NOMO-1 treated with DMSO at 0.1 percent for 48 hours (cell line): ENCODE measurements at regions not wholly inside any gene's neighbourhood (a gene's known extent, or its start where the extent isn't known, plus 50 kb on each side); places are given as distances from the start of the nearest gene placed in this dataset.
"Not testable (repeated sequence)": the region's sequence is repeated elsewhere in the genome, so short reads cannot be mapped to it uniquely, and the experiment has no call there.

Experiments used
- DNase-seq: peaks from one replicate; lab custom pipeline; 2025; ENCODE audit not compliant: unreplicated experiment; lab: John Stamatoyannopoulos, UW

DNA sequence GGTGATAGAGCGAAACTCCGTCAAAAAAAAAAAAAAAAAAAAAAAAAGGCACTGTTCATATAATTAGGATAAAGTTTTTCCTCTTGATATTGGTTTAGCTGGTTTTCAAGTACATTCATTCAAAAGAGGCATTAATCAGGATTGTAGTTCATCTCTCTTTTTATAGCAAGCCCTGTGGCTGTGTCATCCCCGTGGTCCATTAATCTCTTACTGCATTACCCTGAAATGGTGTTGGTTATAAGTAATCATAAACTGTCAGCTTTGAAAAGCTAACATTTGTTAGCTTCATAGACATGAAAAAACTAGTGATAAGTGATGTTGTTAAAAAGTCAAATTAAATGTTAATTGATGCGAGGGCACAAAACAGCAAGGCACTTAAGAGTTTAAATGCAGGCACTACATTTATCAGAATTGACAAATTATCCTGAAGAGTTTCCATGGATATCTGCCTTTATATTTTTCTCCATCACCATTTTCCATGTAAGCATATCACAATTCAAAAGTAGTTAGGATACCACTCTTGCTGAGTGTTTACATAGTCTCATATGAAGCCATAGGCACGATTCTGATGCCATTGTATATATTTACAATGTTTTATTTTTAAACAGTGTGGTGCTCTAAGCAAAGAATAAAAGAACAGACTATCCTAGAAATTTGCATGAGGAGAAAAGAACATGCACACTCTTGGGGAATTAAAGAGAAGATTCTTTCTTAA is 193.1 kb downstream of the OTOL1 start:
- no peak for DNase-seq

DNA sequence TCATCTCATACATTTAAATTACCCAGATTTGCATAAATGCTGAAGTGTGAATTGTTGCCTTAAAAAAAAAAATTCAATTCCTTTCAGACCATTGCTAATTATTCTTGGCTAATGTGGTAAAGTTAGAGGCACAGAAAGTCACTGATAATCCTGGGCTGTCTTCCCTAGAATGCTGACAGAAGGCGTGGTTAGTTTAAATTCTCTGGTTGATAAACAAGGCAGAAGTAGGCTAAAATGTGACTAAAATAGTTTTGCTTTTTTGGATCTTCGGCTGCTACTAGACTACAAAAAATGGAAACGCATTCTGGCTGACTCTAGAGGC is 193.7 kb downstream of the OTOL1 start:
- no peak for DNase-seq

DNA sequence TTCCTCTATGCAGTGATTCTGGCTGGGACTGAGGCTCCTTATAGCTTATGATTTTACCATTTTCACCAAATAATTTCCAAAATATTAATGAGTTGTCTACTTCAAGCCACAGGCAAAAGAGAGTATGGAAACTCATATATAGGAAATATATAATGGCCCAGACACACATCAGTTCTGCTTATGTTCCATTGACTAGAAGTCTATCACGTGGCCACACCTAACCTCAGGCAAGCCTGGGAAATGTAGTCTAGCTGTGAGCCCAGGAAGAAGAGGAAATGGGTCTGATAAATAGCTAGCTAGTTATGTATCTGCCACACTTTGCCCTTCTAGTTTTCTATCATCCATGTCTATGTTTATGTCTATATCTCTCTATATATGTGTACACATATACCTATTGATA is 195.1 kb downstream of the OTOL1 start:
- no peak for DNase-seq

DNA sequence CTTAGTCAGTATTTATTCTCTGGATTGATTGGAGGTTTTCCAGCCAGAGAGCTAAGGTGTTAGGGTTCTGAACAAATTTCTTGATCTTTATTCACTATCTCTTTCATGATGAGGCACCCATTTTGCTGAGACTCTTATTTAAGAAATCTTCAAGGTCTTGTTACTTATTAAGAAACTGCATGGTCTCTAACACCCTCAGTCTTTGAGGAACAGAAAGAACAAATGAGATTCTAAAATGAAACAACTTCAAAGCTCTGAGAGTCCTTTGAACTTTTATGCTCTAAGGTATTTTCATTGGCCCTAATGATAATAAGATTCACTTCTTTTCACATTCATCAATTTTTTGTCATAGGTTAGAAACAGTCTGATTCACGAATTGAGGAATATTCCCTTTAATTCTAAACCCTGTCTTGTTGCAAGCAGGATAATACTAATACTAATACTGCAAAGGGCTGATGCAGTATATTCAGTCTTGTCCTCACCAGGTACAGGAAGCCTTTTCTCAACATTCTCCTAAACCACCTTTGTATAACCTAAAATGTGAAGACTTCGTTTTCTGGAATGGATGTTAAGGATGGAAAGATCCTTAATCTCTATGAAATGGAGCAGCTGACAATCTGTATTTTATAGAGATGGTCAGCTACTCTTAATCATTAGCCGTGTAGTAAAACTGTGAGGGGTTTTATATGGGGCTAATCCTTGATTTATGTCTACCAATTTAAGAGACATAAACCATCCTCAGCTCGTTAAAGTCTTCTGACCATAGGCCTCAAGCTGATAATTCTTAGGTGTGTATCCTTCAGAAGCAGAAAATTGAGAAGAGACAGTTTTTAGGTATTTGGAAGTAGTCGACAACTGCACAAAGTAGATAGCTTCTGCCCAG is 198.3 kb downstream of the OTOL1 start:
- DNase-seq, result no peak

DNA sequence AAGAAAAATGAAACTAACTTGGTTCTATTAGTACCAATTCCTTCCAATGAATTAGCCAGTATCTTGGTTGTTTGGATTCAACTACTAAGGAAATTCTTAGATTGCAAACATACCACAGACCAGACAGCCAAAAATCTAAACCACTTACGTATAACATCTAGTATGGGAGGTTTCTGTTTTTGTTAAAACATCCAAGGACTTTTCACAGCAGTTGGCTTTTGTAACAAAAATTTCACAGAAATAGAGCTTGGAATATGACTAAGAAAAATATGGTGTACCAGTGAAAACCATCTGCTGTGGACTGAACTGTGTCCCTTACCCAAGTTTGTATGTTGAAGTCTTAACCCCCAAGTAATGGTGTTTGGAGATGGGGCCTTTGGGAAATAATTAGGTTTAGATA is 199.2 kb downstream of the OTOL1 start:
- no peak for DNase-seq

DNA sequence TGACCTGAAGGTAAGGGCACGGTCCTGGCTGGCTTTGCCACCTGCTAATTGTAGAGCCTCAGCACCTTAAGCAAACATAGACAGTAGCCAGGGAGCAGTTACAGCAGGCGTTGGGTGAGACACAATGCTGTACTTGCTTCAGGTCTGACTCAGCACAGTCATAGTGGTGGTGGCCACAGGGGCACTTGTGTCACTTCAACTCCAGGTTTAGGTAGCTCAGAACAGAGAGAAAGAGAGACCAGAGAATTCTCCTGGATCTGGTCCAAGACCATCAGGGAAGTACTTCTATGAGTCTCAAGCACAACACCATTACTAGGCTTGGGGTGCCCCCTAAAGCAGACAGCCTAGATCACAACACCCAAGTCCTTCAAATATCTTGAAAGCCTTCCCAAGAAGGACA is 204.4 kb downstream of the OTOL1 start:
- DNase-seq, result no peak

DNA sequence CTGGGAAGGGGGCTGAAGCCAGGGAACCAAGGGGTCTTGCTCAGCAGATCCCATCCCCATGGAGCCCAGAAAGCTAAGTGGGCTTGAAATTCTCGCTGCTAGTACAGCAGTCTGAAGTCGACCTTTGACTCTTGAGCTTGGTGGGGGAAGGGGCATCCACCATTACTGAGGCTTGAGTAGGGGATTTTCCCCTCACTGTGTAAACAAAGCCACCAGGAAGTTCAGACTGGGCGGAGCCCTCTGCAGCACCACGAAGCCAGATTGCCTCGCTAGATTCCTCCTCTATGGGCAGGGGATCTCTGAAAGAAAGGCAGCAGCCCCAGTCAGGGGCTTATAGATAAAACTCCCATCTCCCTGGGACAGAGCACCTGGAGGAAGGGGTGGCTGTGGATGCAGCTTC is 210.6 kb downstream of the OTOL1 start:
- not testable (repeated sequence) for DNase-seq

DNA sequence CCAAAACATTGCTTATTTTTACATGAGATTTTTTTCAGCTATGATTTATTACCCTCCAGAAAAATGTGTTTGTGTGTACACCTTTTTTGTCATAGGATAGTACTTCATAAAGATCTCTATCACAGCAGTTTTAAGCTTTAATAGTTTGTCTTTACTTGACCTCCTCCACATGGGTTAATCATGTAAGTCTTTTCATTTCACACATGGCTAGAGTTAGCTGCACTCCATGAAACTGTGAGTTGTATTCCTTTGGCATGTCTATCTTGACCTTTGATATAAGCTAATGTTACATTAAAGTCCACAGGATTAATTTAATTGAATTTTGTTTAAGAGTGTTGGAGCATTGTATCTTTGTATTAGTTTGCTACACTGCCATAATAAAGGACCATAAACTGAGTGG is 217.1 kb downstream of the OTOL1 start:
- DNase-seq, result no peak

DNA sequence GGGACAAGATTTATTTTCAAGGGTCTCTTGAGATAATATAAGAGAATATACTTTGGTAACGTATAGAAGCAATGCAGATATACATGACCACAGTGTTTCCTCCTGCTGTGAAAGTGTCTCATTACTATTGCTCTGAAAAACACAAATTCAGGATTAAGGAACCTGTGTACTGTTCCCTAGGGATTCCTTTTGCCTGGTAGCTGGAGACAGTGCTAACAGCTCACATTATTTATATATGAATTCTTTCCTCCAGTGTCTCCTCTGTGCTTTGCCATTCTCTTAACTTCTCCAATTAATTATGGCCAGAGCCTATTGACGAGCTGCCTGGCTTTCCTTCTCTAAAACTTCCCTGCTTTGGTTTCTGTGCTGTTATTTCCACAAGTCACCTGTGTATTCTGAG is 235.4 kb downstream of the OTOL1 start:
- DNase-seq, result no peak

DNA sequence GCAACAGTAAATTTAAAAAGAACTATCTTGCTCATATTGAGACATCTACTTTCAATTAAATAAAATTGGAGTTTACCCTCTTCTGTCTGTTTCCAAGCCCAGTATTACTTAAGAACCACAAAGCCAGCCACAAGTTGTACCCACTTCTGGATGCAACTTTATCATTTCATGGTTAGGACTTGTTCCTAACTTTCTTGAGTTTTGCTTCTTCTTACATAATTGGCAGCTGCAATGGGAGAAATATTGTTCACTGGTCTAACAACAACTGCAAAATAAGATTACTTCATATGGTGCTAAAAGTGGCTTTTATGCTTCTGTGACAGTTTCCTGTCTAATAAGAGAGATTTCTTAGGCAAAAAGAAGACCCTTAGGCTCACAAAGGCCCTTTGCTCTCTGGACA is 240.6 kb downstream of the OTOL1 start:
- no peak for DNase-seq

DNA sequence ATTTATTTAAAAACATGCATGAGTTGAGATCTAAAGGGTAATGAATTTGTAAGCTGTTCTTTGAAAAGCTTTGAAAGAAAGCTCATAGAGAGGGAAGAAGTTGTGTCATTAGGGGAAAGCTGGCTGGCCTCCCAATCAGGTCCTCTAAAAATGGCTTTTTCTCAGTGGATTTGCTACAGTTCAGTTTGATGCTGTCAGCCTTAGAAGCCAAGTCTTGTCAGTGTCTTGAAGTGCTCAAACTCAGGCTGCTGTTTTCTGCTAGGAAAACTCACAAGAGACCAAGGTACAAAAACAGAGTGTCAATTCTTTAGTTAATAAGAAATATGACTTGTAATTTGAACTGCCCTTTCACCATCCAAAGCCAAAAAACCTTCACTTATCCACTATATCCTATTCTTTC is 243.8 kb downstream of the OTOL1 start:
- no peak for DNase-seq

DNA sequence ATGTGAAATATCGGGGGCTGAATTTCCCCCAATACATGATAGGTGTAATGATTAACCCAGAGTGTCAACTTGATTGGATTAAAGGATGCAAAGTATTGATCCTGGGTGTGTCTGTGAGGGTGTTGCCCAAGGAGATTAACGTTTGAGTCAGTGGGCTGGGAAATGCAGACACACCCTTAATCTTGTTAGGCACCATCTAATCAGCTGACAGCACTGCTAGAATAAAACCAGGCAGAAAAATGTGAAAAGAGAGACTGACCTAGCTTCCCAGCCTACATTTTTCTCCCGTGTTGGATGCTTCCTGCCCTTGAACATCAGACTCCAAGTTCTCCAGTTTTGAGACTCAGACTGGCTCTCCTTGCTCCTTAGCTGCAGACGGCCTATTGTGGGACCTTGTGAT is 247.8 kb downstream of the OTOL1 start:
- DNase-seq, result no peak

DNA sequence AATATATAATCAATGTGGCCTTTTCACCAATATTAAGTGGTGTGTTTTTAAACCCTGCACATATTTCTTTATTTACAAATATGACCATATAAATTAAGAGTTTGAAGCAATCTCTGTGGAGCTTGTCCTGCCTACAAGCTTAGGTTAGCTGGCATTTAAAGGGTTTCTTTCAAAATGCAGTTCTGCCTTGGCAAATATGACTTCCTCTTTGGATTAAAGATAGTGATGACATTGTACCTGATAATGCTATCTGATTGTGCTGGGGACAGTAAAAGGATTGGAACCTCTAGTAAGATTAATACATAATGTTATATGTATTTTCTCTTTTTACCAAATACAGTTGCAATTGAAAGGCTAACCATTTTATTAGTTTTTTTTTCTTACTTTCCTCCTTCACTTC is 249.1 kb downstream of the OTOL1 start:
- DNase-seq, result no peak

DNA sequence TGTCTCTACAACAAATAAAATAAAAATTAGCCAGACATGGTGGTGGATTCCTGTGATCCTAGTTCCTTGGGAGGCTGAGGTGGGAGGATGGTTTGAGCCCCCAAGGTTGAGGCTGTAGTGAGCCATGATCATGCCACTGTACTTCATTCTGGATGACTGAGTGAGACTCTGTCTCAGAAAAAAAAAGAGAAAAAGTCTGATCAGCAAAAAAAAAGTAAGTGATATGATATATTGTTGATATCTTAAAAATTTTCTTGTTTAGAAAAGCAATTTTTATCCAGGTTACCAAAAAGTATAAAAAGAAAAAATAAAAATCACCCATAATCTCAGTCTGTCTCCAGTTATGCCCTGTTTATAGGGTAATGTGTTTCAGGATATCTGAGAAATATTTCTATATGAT is 251.4 kb downstream of the OTOL1 start:
- DNase-seq, result no peak

DNA sequence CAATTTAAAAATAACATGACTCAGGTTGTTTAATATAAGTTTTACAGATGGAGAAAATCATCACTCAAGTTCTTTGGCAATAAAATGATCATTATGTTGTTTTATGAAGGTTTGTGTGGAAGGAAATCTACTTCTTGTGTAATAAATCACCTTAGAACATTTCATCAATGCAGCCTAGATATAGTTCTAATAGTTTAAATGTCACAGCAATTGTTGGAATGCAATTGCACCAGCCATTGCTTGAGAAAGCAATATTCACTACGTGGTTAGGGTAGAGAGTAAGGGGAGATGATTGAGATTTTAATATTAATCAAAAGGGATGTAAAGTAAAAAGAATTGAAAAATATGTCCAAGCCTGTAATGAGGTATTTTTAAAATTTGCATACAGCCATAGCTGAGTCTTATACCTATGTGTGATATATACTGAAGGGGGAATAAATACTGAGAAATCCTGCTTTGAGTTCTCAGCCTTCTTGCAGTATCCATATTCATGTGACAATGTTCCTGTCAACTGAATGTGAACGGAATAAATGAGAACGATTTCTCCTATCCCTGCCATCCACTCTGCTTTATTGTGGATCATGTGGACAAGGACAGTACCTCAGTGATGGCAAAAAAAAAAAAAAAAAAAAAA is 257.9 kb downstream of the OTOL1 start:
- DNase-seq, result no peak

DNA sequence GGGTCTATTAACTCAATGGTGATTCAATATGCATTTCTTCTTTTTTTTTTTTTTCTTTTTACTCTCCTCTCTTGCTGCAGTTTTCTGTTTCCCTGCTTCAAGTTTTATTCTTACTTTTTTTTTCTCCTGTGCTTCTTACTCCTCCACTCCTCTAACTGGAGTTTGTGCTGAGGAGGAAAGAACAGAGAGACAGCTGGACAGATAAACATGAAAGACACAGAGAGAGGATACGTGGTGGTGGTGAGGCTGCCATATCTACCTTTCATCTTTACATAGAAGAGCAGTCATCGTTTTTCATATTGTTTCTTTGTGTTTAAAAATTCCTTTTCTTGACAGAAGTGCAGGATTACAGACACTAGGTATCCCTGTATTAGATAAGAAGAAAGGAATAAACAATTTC is 262.8 kb downstream of the OTOL1 start:
- DNase-seq, result no peak

DNA sequence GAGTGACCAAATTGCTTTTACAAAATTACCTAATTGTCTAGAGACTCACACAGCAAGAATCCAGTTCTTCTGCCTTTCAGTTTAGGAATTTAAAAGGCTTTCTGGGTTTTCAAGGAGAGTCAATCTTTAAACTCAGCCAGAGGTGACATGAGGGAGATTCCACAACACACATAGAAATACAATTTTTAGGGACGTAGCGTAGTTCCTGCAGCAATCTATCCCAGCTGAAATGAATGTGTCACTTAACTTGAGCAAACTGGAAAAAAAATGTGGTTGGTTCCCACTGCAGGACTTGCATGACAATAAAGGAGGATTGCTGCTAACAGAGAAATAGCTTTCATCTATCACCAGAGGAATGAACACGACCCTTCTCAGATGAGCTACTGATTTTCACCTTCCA is 269.7 kb downstream of the OTOL1 start:
- DNase-seq, result no peak

DNA sequence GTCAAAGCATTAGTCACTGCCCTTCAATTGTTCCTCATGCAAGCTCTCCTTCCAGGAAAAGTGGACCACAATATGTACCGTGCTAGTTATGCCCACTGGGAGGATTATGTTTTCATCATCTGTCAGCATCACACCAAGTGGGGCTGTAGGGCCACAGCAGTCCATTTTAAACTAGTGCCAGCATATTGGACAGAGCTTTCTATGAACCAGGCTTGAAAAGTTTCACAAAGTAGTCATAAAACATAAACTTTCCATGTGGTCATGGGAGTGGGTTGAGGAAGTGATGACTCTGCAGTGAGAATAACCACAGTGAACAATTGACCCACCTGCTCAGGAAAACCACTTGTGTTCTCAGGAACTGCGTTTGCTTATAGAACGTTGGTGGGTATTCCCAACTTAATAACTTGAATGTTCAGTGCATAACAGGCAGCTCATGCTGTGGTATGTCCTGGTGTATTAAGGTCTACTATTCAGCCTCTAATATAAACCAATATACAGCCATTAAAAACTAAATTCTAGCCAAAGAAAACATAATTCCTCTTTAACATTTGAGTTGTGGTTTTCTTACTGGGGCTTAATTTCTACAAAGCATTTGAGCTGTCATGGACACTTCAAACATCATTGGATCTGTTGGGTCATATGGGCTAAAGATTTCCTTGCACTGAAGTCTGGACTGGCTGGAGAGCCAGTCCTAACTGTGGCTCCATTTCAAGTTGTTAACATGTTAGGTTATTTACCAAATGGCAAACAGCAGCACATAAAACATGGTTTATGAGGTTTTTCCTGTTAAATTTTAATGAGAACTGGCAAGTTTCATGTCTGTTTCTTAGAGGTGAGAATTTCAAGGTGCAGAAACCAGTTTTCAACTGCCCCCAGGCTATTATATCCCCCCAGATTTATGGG is 274.1 kb downstream of the OTOL1 start:
- DNase-seq, result no peak

DNA sequence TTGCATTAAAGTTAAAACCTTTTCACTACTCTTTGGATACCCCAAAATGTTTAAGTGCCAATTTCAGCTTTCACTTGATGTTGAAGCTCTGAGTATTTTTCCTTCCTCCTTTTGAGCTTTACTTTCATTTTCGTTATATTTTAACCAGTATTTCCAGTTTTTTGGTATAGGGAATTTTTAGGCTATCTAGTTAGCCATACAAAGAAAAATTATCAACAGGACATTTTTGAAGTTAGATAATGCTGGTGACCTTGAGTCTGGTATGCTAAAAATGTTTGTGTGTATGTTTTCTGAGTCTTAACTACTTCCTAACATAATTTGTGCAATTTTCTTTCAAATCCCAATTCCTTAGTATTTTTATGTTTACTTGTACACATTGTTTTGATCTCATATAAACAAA is 284.8 kb downstream of the OTOL1 start:
- DNase-seq, result no peak

DNA sequence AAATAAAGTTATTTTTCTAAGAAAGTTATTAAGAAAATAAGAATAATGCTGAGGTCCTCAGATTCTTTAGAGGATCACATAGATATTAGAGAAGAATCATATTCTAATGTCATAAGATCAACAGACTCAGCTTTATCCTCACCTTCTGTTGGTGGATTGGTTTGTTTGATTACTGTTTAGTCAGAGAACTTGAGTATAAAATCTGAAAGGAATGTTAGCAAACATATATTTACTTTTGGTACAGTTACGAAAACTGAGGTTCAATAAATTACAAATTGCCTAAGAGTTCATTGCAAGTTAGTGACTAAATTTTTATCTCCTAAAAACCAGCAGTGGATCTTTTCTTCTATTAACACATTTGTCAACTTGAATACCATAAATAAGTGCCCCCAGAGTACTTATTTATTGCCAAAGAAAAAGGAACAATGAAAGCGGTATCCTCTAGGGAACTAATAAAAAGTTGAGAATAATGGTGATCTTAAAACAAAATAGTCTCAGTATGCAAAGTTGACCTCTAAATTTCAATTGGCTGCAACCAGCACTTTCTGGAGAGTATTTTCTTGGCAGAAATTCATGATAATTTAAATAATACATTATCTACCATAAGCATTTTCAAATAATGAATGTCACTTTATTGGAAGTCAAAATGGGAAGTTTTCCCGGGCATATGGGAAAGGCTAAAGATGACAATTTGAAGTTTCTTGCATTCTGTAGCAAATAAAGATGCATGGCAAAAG is 296.8 kb downstream of the OTOL1 start:
- no peak for DNase-seq

DNA sequence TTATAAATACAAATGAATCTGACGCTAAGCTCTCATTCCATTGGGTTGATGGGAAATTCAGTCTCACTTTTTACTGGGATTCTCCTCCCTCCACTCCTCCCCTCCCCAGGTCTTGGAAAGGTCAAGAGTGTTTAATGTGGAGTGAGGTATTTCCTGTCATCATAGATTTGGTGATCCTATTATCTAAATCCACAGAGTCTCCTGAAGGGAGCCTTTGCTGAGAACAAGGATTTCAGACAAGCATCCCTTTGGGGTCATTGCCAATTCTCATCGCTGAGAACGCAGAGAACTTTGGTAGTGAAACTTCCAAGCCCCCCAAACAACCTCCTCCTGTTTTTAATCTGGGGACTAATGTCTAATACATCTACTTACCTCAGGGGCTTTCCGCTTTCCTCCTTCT is 297.9 kb downstream of the OTOL1 start:
- DNase-seq, result no peak
